Non-pigmented ciliary epithelial cell (primary cell): ENCODE measurements at regions not wholly inside any gene's neighbourhood (a gene's known extent, or its start where the extent isn't known, plus 50 kb on each side); places are given as distances from the start of the nearest gene placed in this dataset.

Source experiments
- DNase-seq: peaks from one replicate; pipeline ENCODE4 v3.0.0-alpha.2; 2010; ENCODE audit warnings: low read depth

GRCh38 chr2:5915881-5916310 lies 223.7 kb downstream of the SOX11 start:
- DNase-seq: no peak

- no peak for DNase-seq
These were observed 229.0 kb downstream of the SOX11 start for GRCh38 chr2:5921081-5921642.

GRCh38 chr2:5923957-5924945 lies 232.1 kb downstream of the SOX11 start:
- no peak for DNase-seq

GRCh38 chr2:5925604-5926003 lies 233.4 kb downstream of the SOX11 start:
- no peak for DNase-seq

GRCh38 chr2:5926871-5927512 lies 234.8 kb downstream of the SOX11 start:
- no peak for DNase-seq

- DNase-seq: no peak
These were observed 240.6 kb downstream of the SOX11 start for GRCh38 chr2:5932556-5933469.

- no peak for DNase-seq
These were observed 241.5 kb downstream of the SOX11 start for GRCh38 chr2:5933669-5934068.

- DNase-seq: no peak
These were observed 245.1 kb downstream of the SOX11 start for GRCh38 chr2:5937321-5937720.

- DNase-seq: no peak
These were observed 245.8 kb downstream of the SOX11 start for GRCh38 chr2:5937851-5938565.

- no peak for DNase-seq
These were observed 246.3 kb downstream of the SOX11 start for GRCh38 chr2:5938566-5938896.

- DNase-seq: no peak
These were observed 247.4 kb downstream of the SOX11 start for GRCh38 chr2:5939553-5939952.

- no peak for DNase-seq
These were observed 248.7 kb downstream of the SOX11 start for GRCh38 chr2:5940596-5941535.

GRCh38 chr2:5942204-5942603 lies 250.0 kb downstream of the SOX11 start:
- no peak for DNase-seq

GRCh38 chr2:5945742-5946141 lies 253.6 kb downstream of the SOX11 start:
- DNase-seq: no peak

GRCh38 chr2:5946225-5947115 lies 254.3 kb downstream of the SOX11 start:
- DNase-seq: no peak

- no peak for DNase-seq
These were observed 258.6 kb downstream of the SOX11 start for GRCh38 chr2:5950736-5951135.

GRCh38 chr2:5951471-5951870 lies 259.3 kb downstream of the SOX11 start:
- DNase-seq: no peak

GRCh38 chr2:5953525-5953924 lies 261.3 kb downstream of the SOX11 start:
- no peak for DNase-seq

GRCh38 chr2:5954509-5954908 lies 262.3 kb downstream of the SOX11 start:
- no peak for DNase-seq
